ENCODE measurements at regions not wholly inside any gene's neighbourhood (a gene's known extent, or its start where the extent isn't known, plus 50 kb on each side); places are given as distances from the start of the nearest gene placed in this dataset.

GRCh38 chr7:149622444-149623210, 125.0 kb upstream of the ZNF746 start:
- H3K27ac Mint-ChIP-seq = peak overlapping the region; percentile 79 to 96 (median 92)
- Histone ChIP-seq H3K36me3 (ENCODE audit: insufficient read depth, low read length) (peaks cover 34% of the 10 kb centered on the region), H3K9me3 (ENCODE audit: low read length) (no peaks in the 10 kb centered on the region), H3K27me3 (ENCODE audit: insufficient read depth, low read length, poor library complexity, severe bottlenecking) (no peaks in the 10 kb centered on the region), H3K4me1 (ENCODE audit: insufficient read depth, low read length) (peaks cover 32% of the 10 kb centered on the region), H3K4me3 (ENCODE audit: low read length) (no peak overlapping the region), H3K27ac (ENCODE audit: low read depth, low read length) (peak overlapping the region; percentile 22)
- peaks cover 0 to 3% of the 10 kb centered on the region in 2 donors for H3K27me3 Mint-ChIP-seq
- no peaks in the 10 kb centered on the region for H3K9me3 Mint-ChIP-seq
- H3K36me3 Mint-ChIP-seq = peaks cover 3 to 46% (median 10%) of the 10 kb centered on the region in 3 donors
- H3K4me1 Mint-ChIP-seq = peaks cover 41 to 52% (median 48%) of the 10 kb centered on the region in 3 donors
- H3K4me3 Mint-ChIP-seq = peak overlapping the region; percentile 89 to 95 (median 93)
- no peak for DNase-seq
- POLR2A ChIA-PET = interaction anchor here (0.6 kb wide), 1 partner anchor 140 kb away, joined by 3 read pairs; no protein-coding TSS in a partner anchor
- CTCF ChIA-PET = interaction anchor here (0.9 to 2.4 kb wide), 2 partner anchors 151 to 200 kb away, joined by 3 to 5 read pairs; partner anchors contain the start of gene ZNF467

- Histone ChIP-seq H3K4me3 (ENCODE audit: low read length) (no peak overlapping the region), H3K27me3 (ENCODE audit: insufficient read depth, low read length, poor library complexity, severe bottlenecking) (no peaks in the 10 kb centered on the region), H3K27ac (ENCODE audit: low read depth, low read length) (no peak overlapping the region), H3K9me3 (ENCODE audit: low read length) (no peaks in the 10 kb centered on the region), H3K36me3 (ENCODE audit: insufficient read depth, low read length) (peaks cover 34% of the 10 kb centered on the region), H3K4me1 (ENCODE audit: insufficient read depth, low read length) (peaks cover 32% of the 10 kb centered on the region)
- Mint-ChIP-seq H3K4me1 (peaks cover 41 to 58% (median 56%) of the 10 kb centered on the region in 3 donors), H3K9me3 (no peaks in the 10 kb centered on the region), H3K27me3 (no peaks in the 10 kb centered on the region), H3K4me3 (peak overlapping the region; percentile 78 to 95 (median 91)), H3K36me3 (peaks cover 7 to 54% (median 17%) of the 10 kb centered on the region in 3 donors), H3K27ac (peak overlapping the region; percentile 79 to 96 (median 91))
- POLR2A ChIA-PET = interaction anchor here (0.6 kb wide), 1 partner anchor 139 kb away, joined by 3 read pairs; no protein-coding TSS in a partner anchor
- CTCF ChIA-PET = no interaction called here
- peak in 4 of 5 donors; percentile 7 to 59 (median 35) for DNase-seq
Observed at GRCh38 chr7:149621776-149622175, 124.2 kb upstream of the ZNF746 start.

GRCh38 chr7:149620961-149621360, 123.4 kb upstream of the ZNF746 start:
- Mint-ChIP-seq H3K9me3 (no peaks in the 10 kb centered on the region), H3K4me3 (peak overlapping the region in 5 of 7 donors; percentile 12 to 95 (median 63)), H3K4me1 (peaks cover 48 to 65% (median 64%) of the 10 kb centered on the region in 3 donors), H3K36me3 (peaks cover 15 to 62% (median 23%) of the 10 kb centered on the region in 3 donors), H3K27me3 (no peaks in the 10 kb centered on the region), H3K27ac (peak overlapping the region; percentile 66 to 95 (median 90))
- H3K9me3 ChIP-seq (ENCODE audit: low read length) = no peaks in the 10 kb centered on the region
- H3K4me1 ChIP-seq (ENCODE audit: insufficient read depth, low read length) = peaks cover 32% of the 10 kb centered on the region
- ChIA-PET CTCF (interaction anchor here (1.2 kb wide), 1 partner anchor 18 kb away, joined by 4 read pairs; no protein-coding TSS in a partner anchor), POLR2A (no interaction called here)
- H3K36me3 ChIP-seq (ENCODE audit: insufficient read depth, low read length) = peaks cover 41% of the 10 kb centered on the region
- peak in 4 of 5 donors; percentile 35 to 77 (median 60) for DNase-seq
- H3K27me3 ChIP-seq (ENCODE audit: insufficient read depth, low read length, poor library complexity, severe bottlenecking) = no peaks in the 10 kb centered on the region
- no peak overlapping the region for H3K4me3 ChIP-seq (ENCODE audit: low read length)
- H3K27ac ChIP-seq (ENCODE audit: low read depth, low read length) = no peak overlapping the region

- Mint-ChIP-seq H3K4me1 (peaks cover 28 to 45% (median 41%) of the 10 kb centered on the region in 3 donors), H3K9me3 (no peaks in the 10 kb centered on the region), H3K36me3 (peaks cover 44 to 97% (median 45%) of the 10 kb centered on the region in 3 donors), H3K27ac (peak overlapping the region in 3 of 8 donors; percentile 38 to 70 (median 56)), H3K4me3 (peak overlapping the region in 1 of 7 donors; percentile 67), H3K27me3 (no peaks in the 10 kb centered on the region)
- H3K4me1 ChIP-seq (ENCODE audit: insufficient read depth, low read length) = peaks cover 5% of the 10 kb centered on the region
- H3K27me3 ChIP-seq (ENCODE audit: insufficient read depth, low read length, poor library complexity, severe bottlenecking) = no peaks in the 10 kb centered on the region
- no peaks in the 10 kb centered on the region for H3K9me3 ChIP-seq (ENCODE audit: low read length)
- peaks cover 66% of the 10 kb centered on the region for H3K36me3 ChIP-seq (ENCODE audit: insufficient read depth, low read length)
- H3K27ac ChIP-seq (ENCODE audit: low read depth, low read length) = no peak overlapping the region
- CTCF ChIA-PET = no interaction called here
- POLR2A ChIA-PET = no interaction called here
- DNase-seq = no peak
- H3K4me3 ChIP-seq (ENCODE audit: low read length) = no peak overlapping the region
Observed at GRCh38 chr7:149616898-149617297, 119.3 kb upstream of the ZNF746 start.

GRCh38 chr7:149615690-149616270, 118.2 kb upstream of the ZNF746 start:
- H3K4me1 Mint-ChIP-seq = peaks cover 19 to 34% (median 30%) of the 10 kb centered on the region in 3 donors
- Histone ChIP-seq H3K4me1 (ENCODE audit: insufficient read depth, low read length) (no peaks in the 10 kb centered on the region), H3K27ac (ENCODE audit: low read depth, low read length) (no peak overlapping the region), H3K36me3 (ENCODE audit: insufficient read depth, low read length) (peaks cover 72% of the 10 kb centered on the region), H3K9me3 (ENCODE audit: low read length) (no peaks in the 10 kb centered on the region), H3K27me3 (ENCODE audit: insufficient read depth, low read length, poor library complexity, severe bottlenecking) (no peaks in the 10 kb centered on the region), H3K4me3 (ENCODE audit: low read length) (no peak overlapping the region)
- DNase-seq = no peak
- POLR2A ChIA-PET = no interaction called here
- CTCF ChIA-PET = no interaction called here
- peak overlapping the region in 1 of 7 donors; percentile 67 for H3K4me3 Mint-ChIP-seq
- no peaks in the 10 kb centered on the region for H3K9me3 Mint-ChIP-seq
- peak overlapping the region in 3 of 8 donors; percentile 9 to 84 (median 68) for H3K27ac Mint-ChIP-seq
- peaks cover 42 to 99% (median 44%) of the 10 kb centered on the region in 3 donors for H3K36me3 Mint-ChIP-seq
- H3K27me3 Mint-ChIP-seq = no peaks in the 10 kb centered on the region

GRCh38 chr7:149610441-149611011, 112.9 kb upstream of the ZNF746 start:
- no peak for DNase-seq
- Mint-ChIP-seq H3K9me3 (no peaks in the 10 kb centered on the region), H3K27me3 (no peaks in the 10 kb centered on the region), H3K4me1 (peaks cover 7 to 9% (median 7%) of the 10 kb centered on the region in 3 donors), H3K36me3 (peaks cover 32 to 95% (median 41%) of the 10 kb centered on the region in 3 donors), H3K4me3 (no peak overlapping the region), H3K27ac (no peak overlapping the region)
- no peak overlapping the region for H3K4me3 ChIP-seq (ENCODE audit: low read length)
- ChIA-PET POLR2A (no interaction called here), CTCF (interaction anchor here (1.3 kb wide), 1 partner anchor 14 kb away, joined by 3 read pairs; no protein-coding TSS in a partner anchor)
- peaks cover 48% of the 10 kb centered on the region for H3K36me3 ChIP-seq (ENCODE audit: insufficient read depth, low read length)
- H3K9me3 ChIP-seq (ENCODE audit: low read length) = no peaks in the 10 kb centered on the region
- H3K4me1 ChIP-seq (ENCODE audit: insufficient read depth, low read length) = no peaks in the 10 kb centered on the region
- no peak overlapping the region for H3K27ac ChIP-seq (ENCODE audit: low read depth, low read length)
- no peaks in the 10 kb centered on the region for H3K27me3 ChIP-seq (ENCODE audit: insufficient read depth, low read length, poor library complexity, severe bottlenecking)

GRCh38 chr7:149608168-149608567, 110.6 kb upstream of the ZNF746 start:
- no peak overlapping the region for H3K4me3 ChIP-seq (ENCODE audit: low read length)
- Mint-ChIP-seq H3K4me3 (no peak overlapping the region), H3K27me3 (no peaks in the 10 kb centered on the region), H3K36me3 (peaks cover 26 to 86% (median 31%) of the 10 kb centered on the region in 3 donors), H3K4me1 (peaks cover 0 to 4% (median 1%) of the 10 kb centered on the region in 3 donors), H3K27ac (peak overlapping the region in 2 of 8 donors; percentile 29 to 57), H3K9me3 (no peaks in the 10 kb centered on the region)
- no peaks in the 10 kb centered on the region for H3K9me3 ChIP-seq (ENCODE audit: low read length)
- ChIA-PET CTCF (no interaction called here), POLR2A (no interaction called here)
- no peaks in the 10 kb centered on the region for H3K27me3 ChIP-seq (ENCODE audit: insufficient read depth, low read length, poor library complexity, severe bottlenecking)
- no peaks in the 10 kb centered on the region for H3K4me1 ChIP-seq (ENCODE audit: insufficient read depth, low read length)
- DNase-seq = no peak
- peaks cover 36% of the 10 kb centered on the region for H3K36me3 ChIP-seq (ENCODE audit: insufficient read depth, low read length)
- no peak overlapping the region for H3K27ac ChIP-seq (ENCODE audit: low read depth, low read length)
